ENCODE measurements at regions not wholly inside any gene's neighbourhood (a gene's known extent, or its start where the extent isn't known, plus 50 kb on each side); places are given as distances from the start of the nearest gene placed in this dataset.

DNA sequence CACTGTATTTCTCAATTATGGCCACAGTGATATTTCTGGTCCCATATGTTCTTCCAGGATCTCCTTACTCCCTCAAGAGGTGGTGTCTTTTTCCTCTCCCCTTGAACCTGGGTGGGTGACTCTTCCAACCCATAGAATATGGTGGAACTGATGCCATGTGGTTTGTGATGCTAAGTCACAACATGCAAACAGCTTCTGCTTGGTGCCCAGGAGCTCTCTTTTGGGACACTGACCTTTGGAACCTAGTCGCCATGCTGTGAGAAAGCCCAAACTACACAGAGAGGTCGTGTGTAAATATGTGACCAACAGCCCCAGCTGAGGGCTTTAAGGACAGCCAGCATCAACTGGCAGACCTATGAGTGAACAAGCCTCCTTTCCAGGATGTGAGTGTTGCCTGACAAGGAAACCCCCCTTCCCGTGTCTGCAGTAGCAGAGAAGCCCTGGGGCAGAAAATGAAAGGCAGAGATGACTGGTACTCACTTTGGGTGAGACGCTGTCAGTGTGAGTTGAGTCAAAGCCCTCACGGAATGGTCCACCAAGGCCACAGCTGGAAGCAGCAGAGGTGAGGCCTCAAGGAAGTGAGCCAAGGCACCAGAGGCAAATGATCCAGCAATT, 223.4 kb downstream of the BCOR start:
- DNase-seq (ENCODE audit: low spot score) = peak; percentile 68
- Mint-ChIP-seq H3K36me3 (ENCODE audit: low read depth) (peaks cover 7% of the 10 kb centered on the region), H3K4me3 (peak overlapping the region; percentile 53), H3K27ac (peak overlapping the region; percentile 88), H3K9me3 (peaks cover 3% of the 10 kb centered on the region), H3K27me3 (ENCODE audit: insufficient read depth) (peaks cover 6% of the 10 kb centered on the region), H3K4me1 (ENCODE audit: low read depth) (peaks cover 47% of the 10 kb centered on the region)
- intact Hi-C loops (cut with micrococcal nuclease) = loop anchor here (1.0 to 5.0 kb wide), 5 partner anchors 9 to 223 kb away; partner anchors contain the start of gene BCOR

DNA sequence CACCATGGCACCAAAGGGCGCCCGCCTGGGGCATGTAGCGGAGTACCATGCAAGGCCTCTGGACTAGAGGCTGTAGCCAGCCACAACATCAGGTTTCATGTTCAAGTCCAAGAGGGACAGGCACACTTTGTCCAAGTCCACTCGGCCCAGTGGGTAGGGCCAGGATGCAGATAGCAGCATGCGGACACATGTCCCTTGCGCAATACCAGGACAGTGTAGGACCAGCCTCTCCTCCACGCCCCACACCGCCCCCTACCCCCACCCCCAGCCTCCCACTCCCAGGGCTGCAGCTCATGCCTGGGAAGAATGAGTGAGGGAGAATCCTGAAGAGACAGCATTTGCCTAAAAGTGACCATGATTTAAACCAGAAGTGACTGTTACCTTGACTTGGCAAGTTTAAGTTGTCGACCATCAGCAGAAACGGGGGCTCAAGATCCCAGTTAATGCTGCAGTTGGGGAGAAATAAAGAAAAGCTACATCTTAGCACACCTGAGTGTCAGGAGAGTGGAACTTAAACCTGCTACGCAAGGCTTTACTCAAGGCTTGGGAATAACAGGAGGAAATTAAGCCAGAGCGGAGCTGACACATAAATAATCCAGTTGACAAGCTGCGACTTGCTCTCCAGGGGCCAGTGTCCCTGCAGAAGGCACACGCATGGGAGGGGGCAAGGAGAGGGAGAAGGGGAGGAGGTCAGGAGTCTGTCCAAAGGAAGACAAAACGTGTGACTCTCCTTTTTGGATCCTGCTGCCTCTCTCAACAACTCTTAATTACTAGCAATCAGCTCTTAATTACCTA, 221.7 kb downstream of the BCOR start:
- peaks cover 7% of the 10 kb centered on the region for H3K27me3 Mint-ChIP-seq (ENCODE audit: insufficient read depth)
- peaks cover 5% of the 10 kb centered on the region for H3K36me3 Mint-ChIP-seq (ENCODE audit: low read depth)
- peaks cover 3% of the 10 kb centered on the region for H3K9me3 Mint-ChIP-seq
- intact Hi-C loops (cut with micrococcal nuclease) = no loop called here
- no peak overlapping the region for H3K27ac Mint-ChIP-seq
- no peak for DNase-seq (ENCODE audit: low spot score)
- peaks cover 36% of the 10 kb centered on the region for H3K4me1 Mint-ChIP-seq (ENCODE audit: low read depth)
- no peak overlapping the region for H3K4me3 Mint-ChIP-seq

DNA sequence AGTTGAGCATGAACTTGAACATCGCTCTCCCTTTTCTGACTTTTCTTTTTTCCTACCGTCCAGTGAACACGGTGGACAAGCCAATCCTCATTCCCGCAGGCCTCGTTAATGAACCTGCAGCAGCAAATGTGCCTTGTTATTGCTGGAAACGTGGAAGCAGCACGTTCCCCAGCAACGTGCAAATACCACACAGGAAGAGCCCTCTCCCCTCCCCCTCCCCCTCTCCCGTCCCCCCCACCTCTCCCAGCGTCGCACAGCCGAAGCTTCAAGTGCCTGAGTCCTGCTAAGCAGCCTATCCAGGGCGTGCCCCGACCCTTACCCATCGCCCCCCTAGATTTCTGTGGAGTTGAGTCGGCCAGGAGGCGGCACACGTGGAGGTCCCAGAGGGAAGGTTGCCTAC, 219.9 kb downstream of the BCOR start:
- Mint-ChIP-seq H3K4me1 (ENCODE audit: low read depth) (peaks cover 24% of the 10 kb centered on the region), H3K27ac (peak overlapping the region; percentile 23), H3K36me3 (ENCODE audit: low read depth) (peaks cover 7% of the 10 kb centered on the region), H3K27me3 (ENCODE audit: insufficient read depth) (peaks cover 7% of the 10 kb centered on the region), H3K4me3 (no peak overlapping the region), H3K9me3 (peaks cover 8% of the 10 kb centered on the region)
- intact Hi-C loops (cut with micrococcal nuclease) = no loop called here
- no peak for DNase-seq (ENCODE audit: low spot score)

DNA sequence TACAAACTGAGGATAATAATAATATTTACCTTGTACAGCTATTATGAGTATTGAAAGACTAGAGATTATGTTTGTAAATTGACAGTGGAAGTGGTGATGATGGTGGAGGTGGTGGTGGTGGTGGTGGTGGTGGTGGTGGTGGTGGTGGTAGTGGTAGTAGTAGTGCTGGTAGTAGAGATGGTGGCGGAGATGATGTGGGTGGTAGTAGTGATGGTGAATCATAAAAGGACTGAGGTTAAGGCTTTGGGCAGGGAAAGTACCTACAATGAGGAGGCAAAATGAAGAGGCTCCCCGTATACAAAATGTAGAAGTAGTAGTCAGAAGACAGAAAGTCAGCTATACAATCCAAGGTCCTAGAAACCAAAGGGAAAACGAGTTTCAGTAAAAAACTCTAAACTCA, 214.1 kb downstream of the BCOR start:
- Mint-ChIP-seq H3K9me3 (peaks cover 18% of the 10 kb centered on the region), H3K4me1 (ENCODE audit: low read depth) (peaks cover 28% of the 10 kb centered on the region), H3K27me3 (ENCODE audit: insufficient read depth) (peaks cover 9% of the 10 kb centered on the region), H3K27ac (peak overlapping the region; percentile 88), H3K4me3 (peak overlapping the region; percentile 58), H3K36me3 (ENCODE audit: low read depth) (peaks cover 4% of the 10 kb centered on the region)
- DNase-seq (ENCODE audit: low spot score) = peak; percentile 12
- intact Hi-C loops (cut with micrococcal nuclease) = loop anchor here (1.0 to 5.0 kb wide), 6 partner anchors 9 to 456 kb away; partner anchors contain the start of gene BCOR

DNA sequence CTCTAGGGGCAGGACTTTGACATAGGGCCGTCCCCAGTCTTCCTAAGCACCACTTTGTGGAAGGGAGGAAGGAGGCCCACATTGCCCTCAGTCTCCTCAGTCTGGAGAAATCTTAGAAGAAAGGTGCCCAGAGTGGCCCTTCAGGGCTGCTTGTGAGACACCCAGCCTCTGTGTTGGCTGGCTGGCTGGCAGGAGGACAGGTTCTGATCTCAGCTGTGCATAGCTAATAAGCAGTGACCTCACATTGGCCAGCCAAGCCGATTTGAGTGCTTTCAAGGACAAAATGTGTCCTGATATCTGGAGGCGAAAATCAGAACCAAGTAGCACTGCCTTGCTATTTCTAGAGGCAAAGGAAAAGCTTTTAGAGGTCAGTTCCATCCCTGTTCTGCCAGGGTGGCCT, 211.5 kb downstream of the BCOR start:
- intact Hi-C loops (cut with micrococcal nuclease) = no loop called here
- DNase-seq (ENCODE audit: low spot score) = no peak
- peaks cover 18% of the 10 kb centered on the region for H3K9me3 Mint-ChIP-seq
- H3K27ac Mint-ChIP-seq = no peak overlapping the region
- H3K4me1 Mint-ChIP-seq (ENCODE audit: low read depth) = peaks cover 36% of the 10 kb centered on the region
- H3K27me3 Mint-ChIP-seq (ENCODE audit: insufficient read depth) = peaks cover 4% of the 10 kb centered on the region
- no peak overlapping the region for H3K4me3 Mint-ChIP-seq
- H3K36me3 Mint-ChIP-seq (ENCODE audit: low read depth) = peaks cover 4% of the 10 kb centered on the region

- Mint-ChIP-seq H3K4me3 (no peak overlapping the region), H3K27ac (no peak overlapping the region), H3K9me3 (peaks cover 7% of the 10 kb centered on the region), H3K36me3 (ENCODE audit: low read depth) (peaks cover 2% of the 10 kb centered on the region), H3K27me3 (ENCODE audit: insufficient read depth) (peaks cover 4% of the 10 kb centered on the region), H3K4me1 (ENCODE audit: low read depth) (peaks cover 35% of the 10 kb centered on the region)
- no peak for DNase-seq (ENCODE audit: low spot score)
- intact Hi-C loops (cut with micrococcal nuclease) = no loop called here
These were observed 209.0 kb downstream of the BCOR start for GRCh38 chrX:39888730-39889129.

GRCh38 chrX:39889704-39890103, 208.1 kb downstream of the BCOR start:
- Mint-ChIP-seq H3K27ac (no peak overlapping the region), H3K4me1 (ENCODE audit: low read depth) (peaks cover 26% of the 10 kb centered on the region), H3K9me3 (peaks cover 1% of the 10 kb centered on the region)

DNA sequence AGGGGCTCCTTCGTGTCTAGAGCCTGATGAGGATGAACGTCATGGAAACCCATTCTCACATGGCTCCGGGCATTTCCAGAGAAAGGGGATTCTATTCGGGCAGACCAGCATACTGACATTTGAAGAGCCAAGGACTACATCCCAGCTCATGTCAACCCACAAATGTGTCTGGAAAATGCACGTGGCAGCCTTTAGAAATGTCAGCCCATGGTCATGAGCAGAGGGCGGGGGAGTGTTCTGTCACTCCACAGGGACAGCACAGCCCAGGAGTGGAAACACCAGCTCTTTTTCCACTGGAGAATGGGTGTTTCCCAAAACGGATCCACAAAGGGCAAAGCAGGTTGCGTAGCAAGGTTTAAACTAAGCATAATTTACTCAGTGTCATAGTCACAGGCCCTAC, 207.0 kb downstream of the BCOR start:
- Mint-ChIP-seq H3K4me1 (ENCODE audit: low read depth) (peaks cover 23% of the 10 kb centered on the region), H3K36me3 (ENCODE audit: low read depth) (no peaks in the 10 kb centered on the region), H3K27ac (no peak overlapping the region), H3K4me3 (no peak overlapping the region), H3K9me3 (no peaks in the 10 kb centered on the region), H3K27me3 (ENCODE audit: insufficient read depth) (peaks cover 4% of the 10 kb centered on the region)
- DNase-seq (ENCODE audit: low spot score) = no peak
- intact Hi-C loops (cut with micrococcal nuclease) = no loop called here

More at GRCh38 chrX:39889704-39890103, 208.1 kb downstream of the BCOR start:
- no peak for DNase-seq (ENCODE audit: low spot score)
- intact Hi-C loops (cut with micrococcal nuclease) = no loop called here
- Mint-ChIP-seq H3K27me3 (ENCODE audit: insufficient read depth) (peaks cover 4% of the 10 kb centered on the region), H3K36me3 (ENCODE audit: low read depth) (no peaks in the 10 kb centered on the region), H3K4me3 (no peak overlapping the region)

GRCh38 chrX:39891781-39892180, 206.0 kb downstream of the BCOR start:
- peak overlapping the region; percentile 1 for H3K27ac Mint-ChIP-seq
- DNase-seq (ENCODE audit: low spot score) = no peak
- peaks cover 20% of the 10 kb centered on the region for H3K4me1 Mint-ChIP-seq (ENCODE audit: low read depth)
- peaks cover 4% of the 10 kb centered on the region for H3K27me3 Mint-ChIP-seq (ENCODE audit: insufficient read depth)
- H3K9me3 Mint-ChIP-seq = no peaks in the 10 kb centered on the region
- H3K4me3 Mint-ChIP-seq = no peak overlapping the region
- intact Hi-C loops (cut with micrococcal nuclease) = loop anchor here (1.0 kb wide), 1 partner anchor 43 kb away; no protein-coding TSS in a partner anchor
- no peaks in the 10 kb centered on the region for H3K36me3 Mint-ChIP-seq (ENCODE audit: low read depth)

DNA sequence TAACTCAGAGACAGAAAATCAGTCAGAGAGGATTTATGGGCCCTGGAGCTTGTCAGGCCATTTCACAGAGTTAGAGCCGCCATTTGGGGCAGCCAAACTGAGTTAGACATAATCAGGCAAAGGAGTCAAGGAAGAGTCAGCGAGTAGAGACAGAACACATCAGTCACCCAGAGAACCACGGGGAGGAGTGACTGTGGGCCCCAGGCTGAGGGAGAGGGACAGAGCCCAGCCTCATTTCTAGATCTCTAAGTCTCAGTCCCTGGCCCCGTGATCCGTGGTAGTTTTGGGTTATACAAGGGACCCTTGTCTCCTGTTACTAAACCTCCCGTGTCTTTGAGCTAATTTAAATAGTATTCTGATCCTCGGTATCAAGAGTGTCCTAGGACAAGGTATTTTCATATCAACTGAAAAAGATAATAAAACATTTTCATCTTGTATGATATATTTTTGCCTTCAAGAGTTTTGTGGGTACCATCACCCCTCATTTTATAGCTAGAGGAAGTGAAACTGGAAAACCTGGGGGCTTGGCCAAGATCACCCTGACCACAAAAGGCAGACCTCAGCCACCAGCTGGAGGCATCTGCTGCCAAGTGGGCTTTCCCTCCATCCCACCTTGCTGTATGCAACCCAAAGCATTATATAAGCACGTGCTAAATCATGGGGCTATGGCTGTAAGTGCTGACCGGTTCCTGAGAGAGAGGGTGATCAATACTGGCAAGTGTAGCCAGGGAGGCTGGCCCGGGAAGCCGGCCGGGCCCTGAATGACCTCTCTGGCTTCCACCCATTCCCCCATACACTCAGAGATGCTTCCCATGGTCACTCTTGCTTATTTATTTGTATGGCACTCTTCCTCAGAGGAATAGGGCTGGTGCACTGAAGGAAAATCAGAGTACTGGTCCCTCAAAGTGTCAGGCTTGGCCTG, 204.1 kb downstream of the BCOR start:
- no peaks in the 10 kb centered on the region for H3K27me3 Mint-ChIP-seq (ENCODE audit: insufficient read depth)
- H3K4me1 Mint-ChIP-seq (ENCODE audit: low read depth) = peaks cover 16% of the 10 kb centered on the region
- H3K9me3 Mint-ChIP-seq = no peaks in the 10 kb centered on the region
- no peak for DNase-seq (ENCODE audit: low spot score)
- no peaks in the 10 kb centered on the region for H3K36me3 Mint-ChIP-seq (ENCODE audit: low read depth)
- H3K4me3 Mint-ChIP-seq = no peak overlapping the region
- intact Hi-C loops (cut with micrococcal nuclease) = no loop called here
- no peak overlapping the region for H3K27ac Mint-ChIP-seq

DNA sequence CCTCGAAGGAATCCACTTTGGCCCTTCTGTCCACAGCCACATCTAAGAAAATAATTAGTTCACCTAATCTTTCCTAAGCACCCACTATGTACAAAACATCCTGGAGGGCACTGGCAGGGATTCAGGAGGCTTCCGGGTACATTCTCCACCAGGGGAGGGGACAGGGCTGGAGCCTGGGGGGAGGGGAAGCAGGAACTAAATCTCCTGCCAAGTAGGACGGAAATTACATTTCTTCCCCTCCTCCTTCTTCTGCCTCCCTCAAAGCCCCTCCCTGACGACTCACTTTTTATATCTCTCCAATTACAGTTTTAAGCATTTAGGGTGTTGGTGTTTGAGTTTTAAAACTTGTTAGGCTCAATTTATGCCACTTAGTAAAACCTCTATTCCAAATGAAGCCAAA, 203.1 kb downstream of the BCOR start:
- H3K4me1 Mint-ChIP-seq (ENCODE audit: low read depth) = peaks cover 10% of the 10 kb centered on the region
- no peak for DNase-seq (ENCODE audit: low spot score)
- H3K27me3 Mint-ChIP-seq (ENCODE audit: insufficient read depth) = no peaks in the 10 kb centered on the region
- no peaks in the 10 kb centered on the region for H3K9me3 Mint-ChIP-seq
- H3K27ac Mint-ChIP-seq = no peak overlapping the region
- no peaks in the 10 kb centered on the region for H3K36me3 Mint-ChIP-seq (ENCODE audit: low read depth)
- intact Hi-C loops (cut with micrococcal nuclease) = no loop called here
- no peak overlapping the region for H3K4me3 Mint-ChIP-seq

DNA sequence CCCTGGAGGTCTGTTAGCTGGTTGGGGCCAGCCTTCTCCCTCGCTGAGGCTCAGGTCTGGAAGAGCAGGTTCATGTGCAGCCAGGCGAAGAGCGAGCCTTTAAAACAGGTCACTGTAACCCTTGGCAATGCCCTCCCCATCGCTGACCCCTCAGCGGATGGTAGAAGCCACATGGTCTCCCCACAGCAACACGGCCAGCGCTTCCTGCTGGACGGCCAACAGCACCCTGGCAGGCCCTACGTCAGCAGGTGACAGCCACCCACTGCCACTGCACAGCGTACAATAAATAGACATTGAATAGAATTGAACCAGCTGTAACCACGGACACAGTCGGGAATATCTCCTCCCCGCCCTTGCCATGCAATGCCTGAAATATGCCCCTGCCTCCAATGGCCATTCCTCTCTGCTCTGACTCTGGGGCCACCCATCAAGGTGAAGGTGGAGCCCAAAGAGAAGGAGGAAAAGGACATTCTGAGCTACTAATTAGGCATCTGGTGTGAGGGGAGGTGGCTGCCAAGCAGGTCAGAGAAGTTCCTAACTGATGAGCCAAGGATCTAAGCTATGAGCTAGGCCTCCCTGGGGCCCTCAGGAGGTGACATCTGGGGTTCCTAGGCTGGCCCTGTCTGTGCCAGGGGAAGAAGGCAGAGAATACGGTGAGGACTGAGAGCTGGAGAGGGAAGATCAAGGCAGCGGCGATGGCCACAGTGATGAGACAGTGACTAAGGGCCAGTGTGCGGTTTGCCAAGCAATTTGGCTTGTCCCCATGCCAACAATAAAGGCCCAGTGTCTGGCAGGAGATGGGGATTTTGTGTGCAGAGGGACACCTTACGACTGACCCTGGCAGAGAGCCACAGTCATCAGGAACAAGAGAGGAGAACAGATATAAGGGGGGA, 202.3 kb downstream of the BCOR start:
- intact Hi-C loops (cut with micrococcal nuclease) = no loop called here

More for the DNA sequence above, 202.3 kb downstream of the BCOR start:
- no peaks in the 10 kb centered on the region for H3K9me3 Mint-ChIP-seq
- no peak overlapping the region for H3K4me3 Mint-ChIP-seq
- no peak for DNase-seq (ENCODE audit: low spot score)
- H3K36me3 Mint-ChIP-seq (ENCODE audit: low read depth) = no peaks in the 10 kb centered on the region
- peaks cover 10% of the 10 kb centered on the region for H3K4me1 Mint-ChIP-seq (ENCODE audit: low read depth)
- no peaks in the 10 kb centered on the region for H3K27me3 Mint-ChIP-seq (ENCODE audit: insufficient read depth)
- H3K27ac Mint-ChIP-seq = no peak overlapping the region
